ENCODE measurements at regions not wholly inside any gene's neighbourhood (a gene's known extent, or its start where the extent isn't known, plus 50 kb on each side); places are given as distances from the start of the nearest gene placed in this dataset.
"Not testable (repeated sequence)": the region's sequence is repeated elsewhere in the genome, so short reads cannot be mapped to it uniquely, and the experiment has no call there.

DNA sequence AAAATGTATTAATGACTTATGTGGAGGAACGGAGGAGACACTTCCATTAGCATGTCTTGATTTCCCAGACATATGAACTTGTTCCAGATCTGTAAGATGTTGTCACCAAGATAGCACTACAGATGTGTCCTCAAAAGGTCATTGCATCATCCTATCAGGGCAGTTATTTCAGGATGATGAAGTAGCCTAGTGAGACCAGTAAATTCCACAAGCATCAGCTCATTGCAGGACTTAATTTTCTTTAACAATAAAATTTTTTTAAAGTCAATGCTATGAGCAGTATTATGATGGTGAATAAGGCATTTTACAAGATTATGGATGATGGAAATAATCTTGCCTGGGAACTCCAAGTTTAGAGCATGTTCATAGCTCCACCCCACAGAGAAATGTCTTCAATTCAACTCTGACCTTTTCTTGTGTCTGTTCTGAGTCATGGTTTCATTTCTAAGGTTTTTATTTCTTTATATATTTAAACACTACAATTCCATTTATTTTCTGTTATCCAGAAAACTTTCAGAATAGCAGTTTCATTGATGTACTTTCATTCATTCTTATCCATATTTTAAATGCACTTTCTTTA is 1203.3 kb upstream of the CELF2 start:
- H3K4me1 ChIP-seq, result no peaks in the 10 kb centered on the region
- H3K4me3 ChIP-seq, result no peak overlapping the region
- no peaks in the 10 kb centered on the region for H3K36me3 ChIP-seq
- H3K27me3 ChIP-seq, result no peaks in the 10 kb centered on the region
- H3K9me3 ChIP-seq (replicated peaks), result no peaks in the 10 kb centered on the region
- no peak overlapping the region for H3K27ac ChIP-seq
- no peak for DNase-seq

DNA sequence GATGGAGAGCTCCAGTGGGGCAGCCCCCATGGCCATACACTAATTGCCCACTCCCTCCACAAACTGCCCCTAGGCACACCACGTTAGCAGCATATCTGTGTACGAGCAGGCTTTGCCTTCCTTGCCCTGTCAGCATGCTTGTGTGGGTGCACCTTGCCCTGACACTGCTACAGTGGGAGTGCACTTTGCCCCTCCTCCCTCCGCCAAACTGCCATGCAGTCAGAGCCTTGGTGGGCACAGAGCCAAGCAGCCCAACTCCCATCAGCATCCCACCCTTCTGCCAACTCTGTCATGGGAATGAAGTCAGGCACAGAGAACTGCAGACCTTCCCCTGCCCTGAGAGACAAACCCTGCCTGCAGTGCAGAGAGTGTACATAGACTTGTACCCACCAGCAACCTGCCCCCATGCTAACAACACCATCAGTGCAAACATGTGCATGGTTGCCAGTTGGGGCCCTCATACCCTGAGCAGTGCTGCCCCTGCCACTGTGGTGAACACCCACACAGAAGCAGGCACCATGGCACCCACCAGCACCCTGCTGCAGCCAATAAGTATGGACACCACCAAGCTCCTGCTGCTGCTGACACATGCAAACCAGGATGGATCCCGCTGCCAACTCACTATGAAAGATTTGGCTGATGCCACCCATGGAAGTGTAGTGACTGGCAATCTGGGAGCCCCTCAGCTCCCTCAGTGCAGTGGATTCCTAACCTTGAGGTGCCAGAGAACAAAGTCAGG is 1197.7 kb upstream of the CELF2 start:
- Histone ChIP-seq H3K27me3 (no peaks in the 10 kb centered on the region), H3K4me3 (no peak overlapping the region), H3K4me1 (no peaks in the 10 kb centered on the region), H3K36me3 (no peaks in the 10 kb centered on the region), H3K9me3 (replicated peaks) (no peaks in the 10 kb centered on the region), H3K27ac (no peak overlapping the region)
- no peak for DNase-seq

DNA sequence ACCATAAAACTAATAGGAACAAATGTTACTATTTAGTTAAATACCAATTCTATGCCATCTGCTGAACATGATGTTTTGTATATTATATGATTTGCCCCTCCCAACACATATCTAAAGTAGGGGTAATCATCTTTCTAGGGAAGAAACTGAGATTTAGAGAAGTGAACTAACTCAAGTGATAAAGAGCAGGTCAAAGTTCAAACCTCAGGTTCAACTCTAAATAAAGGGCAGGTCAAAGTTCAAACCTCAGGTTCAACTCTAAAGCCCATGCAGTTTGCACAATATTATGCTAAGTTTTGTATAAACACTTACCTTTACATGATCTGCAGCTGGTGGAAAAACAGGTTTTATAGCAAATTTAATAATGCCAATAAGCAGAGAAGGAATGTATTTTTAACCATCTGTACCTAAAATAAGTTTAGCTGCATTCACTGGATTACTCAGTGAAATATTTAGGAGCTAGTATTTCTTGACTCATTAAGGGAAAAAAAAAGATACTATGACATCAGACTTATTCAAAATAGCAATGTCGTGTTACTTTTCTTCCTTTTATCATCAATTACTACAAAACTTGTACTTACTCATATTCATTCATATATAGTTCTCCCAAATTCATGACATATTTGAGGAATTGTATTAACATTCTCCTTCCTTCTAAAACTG is 1194.3 kb upstream of the CELF2 start:
- no peaks in the 10 kb centered on the region for H3K9me3 ChIP-seq (replicated peaks)
- H3K36me3 ChIP-seq, result no peaks in the 10 kb centered on the region
- no peaks in the 10 kb centered on the region for H3K4me1 ChIP-seq
- no peaks in the 10 kb centered on the region for H3K27me3 ChIP-seq
- H3K27ac ChIP-seq, result no peak overlapping the region
- no peak for DNase-seq
- H3K4me3 ChIP-seq, result no peak overlapping the region

DNA sequence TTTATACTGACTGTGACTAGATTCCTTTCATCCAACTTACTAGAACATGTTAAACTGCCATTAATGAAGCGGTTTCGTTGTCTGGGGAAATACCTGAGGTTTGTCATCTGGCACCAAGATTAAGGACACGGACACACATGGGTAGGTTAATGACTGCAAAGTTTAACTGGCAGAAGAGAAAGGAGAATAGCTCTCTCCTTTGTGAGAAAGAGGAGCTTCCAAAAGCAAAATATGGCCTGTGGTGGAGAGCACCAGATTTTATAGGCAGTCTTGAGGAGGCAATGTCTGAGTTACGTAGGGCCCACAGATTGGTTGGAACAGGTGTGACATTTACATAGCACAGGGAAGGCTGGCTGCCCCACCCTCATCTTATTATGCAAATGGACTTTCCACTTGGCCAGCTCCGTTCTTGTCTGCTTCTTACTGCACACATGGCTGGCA is 1193.0 kb upstream of the CELF2 start:
- H3K27ac ChIP-seq, result no peak overlapping the region
- H3K4me1 ChIP-seq, result no peaks in the 10 kb centered on the region
- H3K9me3 ChIP-seq (replicated peaks), result no peaks in the 10 kb centered on the region
- H3K4me3 ChIP-seq, result no peak overlapping the region
- peak in 1 of 2 experiments; percentile 13 for DNase-seq
- no peaks in the 10 kb centered on the region for H3K36me3 ChIP-seq
- H3K27me3 ChIP-seq, result no peaks in the 10 kb centered on the region

DNA sequence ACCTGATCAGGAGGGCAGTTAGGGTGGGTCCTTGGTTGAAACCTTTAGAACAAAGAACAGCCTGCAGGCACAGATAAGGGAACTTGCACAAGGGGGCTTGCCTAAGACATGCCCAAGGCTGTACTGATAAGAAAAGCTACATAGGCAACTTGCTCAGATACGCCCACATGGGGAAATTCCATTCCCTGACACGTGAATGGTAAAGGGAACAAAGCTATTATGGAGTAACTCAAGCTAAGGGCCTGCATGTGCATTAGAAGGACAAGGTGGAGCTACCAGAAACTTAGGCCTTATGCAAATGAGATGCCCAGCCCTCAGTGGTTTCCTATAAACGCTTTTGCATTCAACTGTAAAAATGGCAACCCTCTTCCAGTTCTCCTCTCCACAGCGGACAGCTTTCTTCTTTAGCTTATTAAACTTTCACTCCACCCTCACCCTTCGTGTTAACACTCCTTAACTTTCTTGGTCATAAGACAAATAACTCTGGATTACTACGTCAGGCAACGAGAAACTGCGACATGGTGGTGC is 1192.1 kb upstream of the CELF2 start:
- Histone ChIP-seq H3K27ac (no peak overlapping the region), H3K4me3 (no peak overlapping the region), H3K36me3 (no peaks in the 10 kb centered on the region), H3K4me1 (no peaks in the 10 kb centered on the region), H3K27me3 (no peaks in the 10 kb centered on the region), H3K9me3 (replicated peaks) (no peaks in the 10 kb centered on the region)
- DNase-seq, result no peak

DNA sequence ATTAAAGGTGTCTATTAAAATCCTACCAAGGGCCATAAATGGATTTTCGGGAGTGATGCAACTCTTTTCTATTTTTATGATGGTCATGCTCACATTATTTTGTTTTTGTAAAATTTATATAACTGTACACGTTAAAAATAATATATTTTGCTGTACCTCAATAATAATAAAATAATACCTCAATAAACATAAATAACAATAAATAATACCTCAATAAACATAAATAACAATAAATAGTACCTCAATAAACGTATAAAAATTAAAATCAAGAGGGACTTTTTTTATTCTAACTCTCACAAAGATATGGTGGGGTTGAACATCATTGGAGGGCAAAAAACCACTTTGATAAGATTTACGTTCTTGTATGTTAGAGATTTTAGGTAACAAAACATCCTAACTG is 1189.6 kb upstream of the CELF2 start:
- no peak for DNase-seq
- no peaks in the 10 kb centered on the region for H3K9me3 ChIP-seq (replicated peaks)
- H3K4me3 ChIP-seq, result no peak overlapping the region
- no peaks in the 10 kb centered on the region for H3K36me3 ChIP-seq
- no peak overlapping the region for H3K27ac ChIP-seq
- no peaks in the 10 kb centered on the region for H3K27me3 ChIP-seq
- no peaks in the 10 kb centered on the region for H3K4me1 ChIP-seq

DNA sequence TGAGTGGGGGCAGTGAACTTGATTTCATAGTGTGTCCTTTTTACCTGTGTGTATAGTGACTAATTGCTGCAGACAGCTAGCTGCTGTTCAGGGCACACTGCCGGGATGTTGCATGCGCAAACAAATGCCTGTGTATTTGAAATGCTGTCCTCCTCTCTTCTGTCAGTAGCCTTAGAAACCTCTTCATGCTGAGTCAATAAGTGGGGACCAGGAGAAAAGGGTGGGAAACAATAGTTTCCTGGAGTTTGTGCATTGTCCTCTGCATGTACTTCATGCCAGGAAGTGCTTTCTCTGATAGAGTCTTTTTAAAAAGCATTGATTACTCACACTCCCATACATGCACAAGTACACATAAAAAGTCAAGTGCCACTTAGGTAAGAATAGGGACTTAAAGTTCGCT is 1183.7 kb upstream of the CELF2 start:
- Histone ChIP-seq H3K27me3 (no peaks in the 10 kb centered on the region), H3K4me3 (no peak overlapping the region), H3K27ac (no peak overlapping the region), H3K36me3 (no peaks in the 10 kb centered on the region), H3K9me3 (replicated peaks) (no peaks in the 10 kb centered on the region), H3K4me1 (no peaks in the 10 kb centered on the region)
- DNase-seq, result no peak

DNA sequence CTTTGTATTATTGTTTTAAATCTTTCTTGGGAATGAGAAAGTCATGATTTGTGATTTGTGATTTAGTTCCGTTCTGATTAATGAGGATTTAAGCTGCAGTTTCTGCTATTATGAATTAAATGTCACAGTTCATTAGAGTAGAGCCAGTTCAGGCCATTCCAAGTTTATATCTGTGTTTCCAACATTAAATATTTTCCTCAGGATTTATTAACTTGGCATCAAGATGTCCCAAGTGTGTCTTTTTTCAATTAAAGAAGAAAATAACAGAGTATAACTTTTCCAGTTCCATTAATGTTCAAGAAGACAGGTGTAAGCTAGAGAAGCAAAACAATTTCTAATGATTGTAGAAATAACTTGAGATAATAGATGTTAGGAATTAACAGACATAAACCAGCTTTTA is 1183.2 kb upstream of the CELF2 start:
- Histone ChIP-seq H3K27ac (no peak overlapping the region), H3K9me3 (replicated peaks) (no peaks in the 10 kb centered on the region), H3K4me3 (no peak overlapping the region), H3K27me3 (no peaks in the 10 kb centered on the region), H3K36me3 (no peaks in the 10 kb centered on the region), H3K4me1 (no peaks in the 10 kb centered on the region)
- DNase-seq, result no peak

DNA sequence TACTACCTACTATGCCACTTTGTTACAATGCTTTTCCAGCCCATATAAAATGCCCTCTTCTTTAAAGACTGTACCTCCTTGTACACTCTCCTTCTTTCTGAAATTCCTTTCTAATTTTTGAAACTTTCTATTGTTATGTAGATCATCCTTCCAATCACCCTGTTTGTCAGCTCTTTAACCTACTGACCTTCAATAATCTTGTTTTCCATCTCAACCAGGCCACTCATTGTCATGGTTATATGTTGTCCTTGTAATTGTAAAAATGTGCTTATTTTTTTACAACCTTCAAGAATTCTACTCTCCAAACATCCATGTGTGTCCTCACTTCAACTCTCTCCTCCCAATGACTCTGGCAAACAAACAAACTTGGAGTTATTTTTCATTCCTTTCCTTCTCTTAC is 1172.6 kb upstream of the CELF2 start:
- Histone ChIP-seq H3K4me3 (no peak overlapping the region), H3K4me1 (no peaks in the 10 kb centered on the region), H3K27me3 (no peaks in the 10 kb centered on the region), H3K36me3 (no peaks in the 10 kb centered on the region), H3K9me3 (replicated peaks) (no peaks in the 10 kb centered on the region), H3K27ac (no peak overlapping the region)
- no peak for DNase-seq

DNA sequence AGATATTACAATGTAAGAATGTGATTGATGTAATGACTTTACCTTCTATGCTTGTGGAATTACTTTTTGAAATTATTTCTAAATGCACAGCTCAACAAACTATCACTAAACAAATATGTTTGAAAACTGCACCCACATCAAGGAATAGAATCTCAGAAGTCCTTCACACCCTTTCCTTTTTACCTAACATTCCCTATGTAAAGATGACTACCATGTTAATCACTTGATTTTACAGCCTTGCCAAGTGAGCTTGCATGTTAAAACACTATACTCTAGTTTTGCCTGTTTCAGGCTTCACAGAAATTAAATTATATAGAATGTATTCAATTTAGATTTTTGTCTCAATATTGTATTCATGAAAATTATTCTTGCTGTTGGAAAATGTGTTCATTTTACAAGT is 1169.4 kb upstream of the CELF2 start:
- Histone ChIP-seq H3K4me1 (no peaks in the 10 kb centered on the region), H3K9me3 (replicated peaks) (no peaks in the 10 kb centered on the region), H3K27me3 (no peaks in the 10 kb centered on the region), H3K36me3 (no peaks in the 10 kb centered on the region), H3K27ac (no peak overlapping the region), H3K4me3 (no peak overlapping the region)
- DNase-seq, result no peak

DNA sequence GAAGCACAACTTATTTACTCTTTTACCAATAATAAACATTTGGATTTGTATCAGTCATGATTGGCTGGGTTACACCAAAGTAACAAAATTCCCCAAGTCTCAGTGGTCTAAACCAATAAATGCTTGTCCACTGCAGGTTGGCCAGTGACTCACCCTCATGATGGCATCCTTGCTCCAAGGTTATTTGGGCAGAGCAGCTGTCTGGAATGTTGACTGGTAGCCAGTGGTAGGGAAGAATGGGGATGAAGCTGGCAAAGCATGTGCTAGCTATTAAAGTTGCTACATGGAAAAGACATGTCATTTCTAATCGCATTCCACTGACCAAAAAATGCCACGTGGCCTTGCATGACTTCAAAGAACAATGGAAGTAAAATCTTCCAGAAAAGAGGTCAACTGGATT is 1168.7 kb upstream of the CELF2 start:
- Histone ChIP-seq H3K36me3 (no peaks in the 10 kb centered on the region), H3K27ac (no peak overlapping the region), H3K4me1 (no peaks in the 10 kb centered on the region), H3K27me3 (no peaks in the 10 kb centered on the region), H3K4me3 (no peak overlapping the region), H3K9me3 (replicated peaks) (no peaks in the 10 kb centered on the region)
- peak in 1 of 2 experiments; percentile 1 for DNase-seq

DNA sequence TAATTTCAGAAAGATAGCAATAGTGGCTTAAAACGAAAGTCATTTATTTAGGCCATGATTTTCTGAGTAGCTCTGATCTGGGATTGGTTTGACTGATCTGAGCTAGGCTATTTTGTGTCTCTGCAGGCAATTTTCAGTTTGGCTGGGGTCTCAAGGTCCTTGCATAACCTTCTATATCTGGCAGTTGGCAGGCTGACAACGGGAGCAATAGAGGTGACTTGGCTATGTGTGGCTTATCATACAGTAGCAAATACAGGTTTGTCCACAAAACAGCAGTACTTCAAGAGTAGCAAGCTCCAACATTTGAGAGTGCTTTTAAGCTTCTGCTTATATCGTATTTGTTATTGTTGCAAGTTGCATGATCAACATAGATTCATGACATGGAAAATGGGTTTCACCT is 1167.3 kb upstream of the CELF2 start:
- no peak overlapping the region for H3K4me3 ChIP-seq
- no peaks in the 10 kb centered on the region for H3K4me1 ChIP-seq
- H3K27me3 ChIP-seq, result no peaks in the 10 kb centered on the region
- DNase-seq, result no peak
- H3K36me3 ChIP-seq, result no peaks in the 10 kb centered on the region
- no peak overlapping the region for H3K27ac ChIP-seq
- no peaks in the 10 kb centered on the region for H3K9me3 ChIP-seq (replicated peaks)

DNA sequence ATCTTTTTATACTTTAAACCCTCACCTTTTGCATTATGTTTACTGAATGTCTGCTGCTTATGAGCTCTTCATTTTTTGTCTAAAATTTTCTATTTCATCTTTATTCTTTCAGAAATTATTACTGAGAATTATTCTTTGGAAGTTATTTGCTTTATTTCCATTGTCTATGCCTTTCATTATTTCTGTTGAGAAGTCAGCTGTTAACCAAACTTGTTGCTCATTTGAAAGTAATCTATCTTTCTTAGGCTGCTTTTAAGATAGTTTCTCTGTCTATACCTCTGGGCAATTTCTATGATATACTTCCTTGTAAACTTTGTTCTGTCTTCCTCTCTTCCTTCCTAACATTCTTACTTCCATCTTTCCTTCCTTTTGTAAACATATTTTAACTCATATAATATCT is 1165.9 kb upstream of the CELF2 start:
- Histone ChIP-seq H3K9me3 (replicated peaks) (no peaks in the 10 kb centered on the region), H3K36me3 (no peaks in the 10 kb centered on the region), H3K4me3 (no peak overlapping the region), H3K27me3 (no peaks in the 10 kb centered on the region), H3K27ac (no peak overlapping the region), H3K4me1 (no peaks in the 10 kb centered on the region)
- no peak for DNase-seq

DNA sequence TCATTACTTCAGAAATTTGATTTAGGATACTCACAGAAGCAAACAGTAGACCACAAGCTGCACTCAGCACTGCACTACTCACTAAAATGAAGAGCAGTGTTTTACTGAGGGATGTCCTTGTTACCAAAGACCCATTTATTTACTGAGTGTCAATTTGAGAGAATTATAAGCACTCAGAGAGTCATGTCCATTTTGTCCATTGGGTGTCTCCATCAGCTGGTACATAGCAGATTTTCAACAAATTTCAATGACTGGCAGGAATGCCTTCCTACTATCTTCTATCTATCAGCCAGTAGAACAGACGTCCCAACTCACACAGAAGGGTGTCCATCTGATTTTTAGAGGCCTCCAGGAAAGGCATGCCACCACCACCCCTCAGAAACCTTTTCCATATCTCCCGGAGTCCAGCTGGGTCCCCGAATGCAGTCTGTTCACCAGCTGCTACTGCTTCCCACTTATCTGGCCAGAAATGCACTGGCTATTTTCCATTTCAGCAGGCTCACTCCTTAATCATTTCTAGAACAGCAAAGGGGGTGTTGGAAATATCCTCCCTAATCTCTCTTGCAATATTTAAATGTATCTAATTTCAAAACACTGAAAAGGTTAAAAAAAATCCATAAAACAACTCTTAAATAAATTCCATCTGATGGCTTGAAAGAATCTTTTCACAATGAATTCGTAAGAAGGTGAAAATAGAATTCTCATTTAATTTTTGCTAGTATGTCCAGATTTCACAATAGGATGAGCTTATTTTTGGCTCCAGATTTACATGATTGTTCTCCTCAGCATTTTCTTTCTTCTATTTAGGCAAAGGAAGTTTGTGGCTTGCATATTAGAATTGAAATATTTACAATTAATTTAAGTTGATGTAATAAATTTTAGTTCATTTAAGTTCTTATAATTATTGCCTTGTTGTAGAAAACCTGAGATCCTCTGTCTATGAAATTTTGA is 1164.0 kb upstream of the CELF2 start:
- no peak for DNase-seq
- H3K9me3 ChIP-seq (replicated peaks), result no peaks in the 10 kb centered on the region
- no peaks in the 10 kb centered on the region for H3K4me1 ChIP-seq
- no peak overlapping the region for H3K4me3 ChIP-seq
- no peak overlapping the region for H3K27ac ChIP-seq
- H3K27me3 ChIP-seq, result no peaks in the 10 kb centered on the region
- no peaks in the 10 kb centered on the region for H3K36me3 ChIP-seq

DNA sequence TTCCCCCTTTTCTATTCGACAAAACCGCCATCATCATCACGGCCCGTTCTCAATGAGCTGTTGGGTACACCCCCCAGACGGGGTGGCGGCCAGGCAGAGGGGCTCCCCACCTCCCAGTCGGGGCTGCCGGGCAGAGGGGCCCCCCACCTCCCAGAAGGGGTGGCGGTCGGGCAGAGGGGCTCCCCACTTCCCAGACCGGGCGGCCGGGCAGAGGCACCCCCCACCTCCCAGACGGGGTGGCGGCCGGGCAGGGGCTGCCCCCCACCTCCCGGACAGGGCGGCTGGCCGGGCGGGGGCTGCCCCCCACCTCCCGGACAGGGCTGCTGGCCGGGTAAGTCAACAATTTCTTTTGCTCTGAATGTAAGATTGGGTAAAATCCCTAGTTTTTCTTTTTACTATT is 1162.2 kb upstream of the CELF2 start:
- not testable (repeated sequence) for DNase-seq; H3K27ac ChIP-seq; H3K4me1 ChIP-seq; H3K9me3 ChIP-seq (replicated peaks); H3K27me3 ChIP-seq; H3K4me3 ChIP-seq; H3K36me3 ChIP-seq

Data from SJCRH30 (cell line).